Sigmoid colon (tissue), 6 donors: ENCODE measurements at regions not wholly inside any gene's neighbourhood (a gene's known extent, or its start where the extent isn't known, plus 50 kb on each side); places are given as distances from the start of the nearest gene placed in this dataset.

ENCODE experiments used
- DNase-seq: peaks from one replicate; pipeline ENCODE4 v3.0.0-alpha.2; 2019
- H3K27ac ChIP-seq, 4 donors: fragments of 200-600 bp; sonication (generic); one replicate each; pipeline ENCODE4 v1.5.1; 2016 to 2019; ENCODE audit warnings: mild to moderate bottlenecking in 1 of 4
- H3K27me3 ChIP-seq, 3 donors: fragments of 200-600 bp; sonication (generic); one replicate each; pipeline ENCODE4 v1.5.1; 2019; ENCODE audit warnings: mild to moderate bottlenecking in 1 of 3
- H3K36me3 ChIP-seq, 4 donors: fragments of 200-600 bp; sonication (generic); one replicate each; pipeline ENCODE4 v1.5.1; 2016 to 2019
- H3K4me1 ChIP-seq, 4 donors: fragments of 200-600 bp; sonication (generic); one replicate each; pipeline ENCODE4 v1.5.1; 2017 to 2019
- H3K4me3 ChIP-seq, 4 donors: fragments of 200-600 bp; sonication (generic); one replicate each; pipeline ENCODE4 v1.5.1; 2017 to 2019; ENCODE audit warnings: mild to moderate bottlenecking in 2 of 4, moderate library complexity in 1 of 4
- H3K9me3 ChIP-seq, 4 donors: fragments of 200-600 bp in 3 of 4; sonication (generic) in 3 of 4; one replicate each; pipeline versions ENCODE4 v1.5.1 to v1.6.1; 2013 to 2019
- CTCF ChIP-seq, 4 experiments: fragments of 450-650 bp in 3 of 4; fragments of 200-600 bp in 1 of 4; IDR thresholded peaks; one replicate each; pipeline ENCODE4 v1.5.1; 2016 to 2019; ENCODE audit warnings: antibody characterized with exemption in 4 of 4, mild to moderate bottlenecking in 3 of 4, moderate library complexity in 2 of 4
- EP300 ChIP-seq, 4 donors: sonication (generic); formaldehyde crosslinking; IDR thresholded peaks; one replicate each; pipeline ENCODE4 v1.6.1; 2017; ENCODE audit warnings: antibody characterized with exemption in 4 of 4
- POLR2A ChIP-seq, 2 donors: fragments of 450-650 bp; IDR thresholded peaks; one replicate each; pipeline ENCODE4 v1.6.1; 2016; ENCODE audit warnings: antibody characterized with exemption in 2 of 2, mild to moderate bottlenecking in 2 of 2, moderate library complexity in 2 of 2
- POLR2AphosphoS5 ChIP-seq, 4 donors: sonication (generic); formaldehyde crosslinking; IDR thresholded peaks; one replicate each; pipeline ENCODE4 v1.6.1; 2017; ENCODE audit warnings: antibody characterized with exemption in 4 of 4
- WGBS, 2 donors: extraction: QIAGEN DNeasy Blood & Tissue Kit; methylation state at CpG; one replicate each; pipeline ENCODE4 v1.1.7; 2013; 5-methylcytosine and 5-hydroxymethylcytosine counted together
- intact Hi-C: fragments of 100-400 bp; cut with DNase I; formaldehyde crosslinking; loops from one replicate; pipeline ENCODE4 v1.15.1; 2023
- donor health status: healthy with polysubstance abuse.
- donor health status: healthy.

DNA sequence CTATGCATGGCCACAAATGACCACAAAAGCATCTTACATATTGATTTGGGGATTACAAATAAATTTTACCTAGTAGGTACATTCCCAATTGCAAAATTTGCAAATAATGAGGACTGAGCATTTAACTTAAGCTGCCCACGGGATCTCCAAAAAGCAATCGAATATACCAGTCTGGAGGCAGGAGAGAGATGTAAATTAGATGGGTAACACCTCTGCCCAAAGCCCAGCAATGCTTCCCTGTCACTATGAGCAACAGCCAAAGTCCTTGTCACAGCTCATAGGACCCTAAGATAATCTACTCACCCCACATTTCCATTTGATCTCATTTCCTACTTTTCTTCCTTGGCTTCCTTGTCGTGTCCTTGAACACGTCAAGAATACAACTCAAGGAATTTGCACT, 172.2 kb downstream of the SUCLG1 start:
- Histone ChIP-seq H3K27ac (no peak overlapping the region), H3K27me3 (no peaks in the 10 kb centered on the region), H3K36me3 (no peaks in the 10 kb centered on the region), H3K9me3 (no peaks in the 10 kb centered on the region), H3K4me1 (no peaks in the 10 kb centered on the region), H3K4me3 (no peak overlapping the region)
- intact Hi-C loops, result no loop called here
- 85 to 86% methylated on average over 4 of the region's 4 CpGs for WGBS, 2 donors
- TF ChIP-seq EP300 (IDR thresholded peaks at IDR 0.05), result no peak
- no peak for TF ChIP-seq CTCF (IDR thresholded peaks at IDR 0.05)
- no peak for TF ChIP-seq POLR2AphosphoS5 (IDR thresholded peaks at IDR 0.05)
- TF ChIP-seq POLR2A (IDR thresholded peaks at IDR 0.05), result no peak
- no peak for DNase-seq

GRCh38 chr2:84285056-84285747, 173.9 kb downstream of the SUCLG1 start:
- Histone ChIP-seq H3K36me3 (no peaks in the 10 kb centered on the region), H3K9me3 (no peaks in the 10 kb centered on the region), H3K27ac (no peak overlapping the region), H3K4me3 (no peak overlapping the region), H3K4me1 (no peaks in the 10 kb centered on the region), H3K27me3 (no peaks in the 10 kb centered on the region)
- intact Hi-C loops, result no loop called here
- DNase-seq, result no peak
- WGBS, 2 donors, result 39 to 42% methylated on average over 1 of the region's 1 CpG
- TF ChIP-seq CTCF (IDR thresholded peaks at IDR 0.05), result no peak
- no peak for TF ChIP-seq POLR2AphosphoS5 (IDR thresholded peaks at IDR 0.05)
- TF ChIP-seq POLR2A (IDR thresholded peaks at IDR 0.05), result no peak
- no peak for TF ChIP-seq EP300 (IDR thresholded peaks at IDR 0.05)

GRCh38 chr2:84283506-84283905, 175.6 kb downstream of the SUCLG1 start:
- no peak for DNase-seq
- no peak overlapping the region for H3K27ac ChIP-seq

DNA sequence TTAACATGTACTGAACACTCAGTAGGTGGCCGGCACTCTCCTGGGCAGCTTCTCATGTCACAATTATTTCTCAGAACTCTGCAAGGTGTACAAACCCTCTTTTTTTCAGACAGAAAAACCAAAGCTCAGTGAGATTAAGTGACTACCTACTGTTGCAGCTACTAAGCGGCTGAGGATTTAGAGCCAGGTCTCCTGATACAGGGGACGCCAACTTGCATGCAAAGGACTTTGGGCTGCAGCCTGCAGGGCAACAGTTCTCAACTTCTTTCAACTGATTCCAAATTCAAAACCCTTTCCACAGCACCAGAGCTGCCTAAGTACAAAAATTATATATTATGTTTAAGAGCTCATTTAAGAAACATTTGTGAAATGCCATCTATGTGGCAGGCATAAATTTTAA, 177.6 kb downstream of the SUCLG1 start:
- H3K9me3 ChIP-seq, result no peaks in the 10 kb centered on the region

More at GRCh38 chr2:84283506-84283905, 175.6 kb downstream of the SUCLG1 start:
- H3K4me1 ChIP-seq, result no peaks in the 10 kb centered on the region
- 44 to 66% methylated on average over 3 of the region's 3 CpGs for WGBS, 2 donors
- TF ChIP-seq POLR2A (IDR thresholded peaks at IDR 0.05), result no peak
- TF ChIP-seq POLR2AphosphoS5 (IDR thresholded peaks at IDR 0.05), result no peak
- no peak for TF ChIP-seq EP300 (IDR thresholded peaks at IDR 0.05)
- TF ChIP-seq CTCF (IDR thresholded peaks at IDR 0.05), result no peak
- intact Hi-C loops, result no loop called here
- H3K9me3 ChIP-seq, result no peaks in the 10 kb centered on the region
- no peak overlapping the region for H3K4me3 ChIP-seq
- no peaks in the 10 kb centered on the region for H3K27me3 ChIP-seq
- H3K36me3 ChIP-seq, result no peaks in the 10 kb centered on the region

More for the DNA sequence above, 177.6 kb downstream of the SUCLG1 start:
- H3K36me3 ChIP-seq, result no peaks in the 10 kb centered on the region
- no peak overlapping the region for H3K4me3 ChIP-seq
- no peaks in the 10 kb centered on the region for H3K27me3 ChIP-seq
- intact Hi-C loops, result no loop called here
- 92 to 96% methylated on average over 3 of the region's 3 CpGs for WGBS, 2 donors
- TF ChIP-seq POLR2AphosphoS5 (IDR thresholded peaks at IDR 0.05) (no peak), POLR2A (IDR thresholded peaks at IDR 0.05) (no peak), EP300 (IDR thresholded peaks at IDR 0.05) (no peak), CTCF (IDR thresholded peaks at IDR 0.05) (no peak)
- no peaks in the 10 kb centered on the region for H3K4me1 ChIP-seq
- H3K27ac ChIP-seq, result no peak overlapping the region
- DNase-seq, result no peak
